SK-N-SH (cell line): ENCODE measurements at regions not wholly inside any gene's neighbourhood (a gene's known extent, or its start where the extent isn't known, plus 50 kb on each side); places are given as distances from the start of the nearest gene placed in this dataset.

Experiments
- CTCF ChIA-PET: fragments of 300-600, 350-600 bp; formaldehyde crosslinking; extraction: SDS; loops from one replicate; lab custom pipeline; 2021; lab: Yijun Ruan, JAX
- POLR2A ChIA-PET: fragments of 350-600 bp; sonication (Branson Sonifier 250); formaldehyde crosslinking; extraction: SDS; loops from one replicate; lab custom pipeline; 2020; ENCODE audit warnings: antibody characterized with exemption, inconsistent platforms; lab: Yijun Ruan, JAX
- DNase-seq: peaks from one replicate; pipeline ENCODE4 v3.0.0; 2012
- H2AFZ ChIP-seq: fragments of 200-600 bp; sonication (generic); 2 replicates; pipeline ENCODE4 v1.8.1; 2016; ENCODE audit warnings: antibody characterized with exemption, mild to moderate bottlenecking, low read depth
- H3F3A ChIP-seq: fragments of 200-600 bp; sonication (generic); replicated peaks from 2 replicates; pipeline ENCODE3; 2016; ENCODE audit warnings: antibody characterized with exemption, mild to moderate bottlenecking; ENCODE audit not compliant: insufficient read depth
- H3K27ac ChIP-seq, 2 experiments: fragments of 200-500 bp in 1 of 2; fragments of 200-600 bp in 1 of 2; sonication (Bioruptor generic) in 1 of 2; sonication (generic), shearing (Covaris generic) in 1 of 2; 2 replicates each; pipeline versions ENCODE4 v1.5.1 to v1.6.1; 2014 to 2016; ENCODE audit warnings: low read depth in 2 of 2, inconsistent platforms in 1 of 2, low read length in 1 of 2, mild to moderate bottlenecking in 1 of 2, mixed read lengths in 1 of 2
- H3K27me3 ChIP-seq: fragments of 200-600 bp; sonication (generic), shearing (Covaris generic); 2 replicates; pipeline ENCODE4 v1.6.1; 2016; ENCODE audit warnings: mixed run types; ENCODE audit not compliant: insufficient read depth
- H3K36me3 ChIP-seq, 2 experiments: fragments of 200-500 bp in 1 of 2; fragments of 200-600 bp in 1 of 2; sonication (Bioruptor generic) in 1 of 2; sonication (generic) in 1 of 2; replicated peaks in 1 of 2; 2 replicates each; pipeline versions ENCODE3 to v1.5.1; 2014 to 2016; ENCODE audit warnings: low read length in 1 of 2, mild to moderate bottlenecking in 1 of 2; ENCODE audit not compliant: insufficient read depth in 2 of 2, control insufficient read depth in 1 of 2
- H3K4me1 ChIP-seq, 2 experiments: fragments of 200-500 bp in 1 of 2; fragments of 200-600 bp in 1 of 2; sonication (Bioruptor generic) in 1 of 2; sonication (generic), shearing (Covaris generic) in 1 of 2; 2 replicates each; pipeline versions ENCODE4 v1.5.1 to v1.6.1; 2014 to 2016; ENCODE audit warnings: low read depth in 1 of 2, low read length in 1 of 2, mixed run types in 1 of 2; ENCODE audit not compliant: insufficient read depth in 2 of 2, control insufficient read depth in 1 of 2
- H3K4me2 ChIP-seq: fragments of 200-600 bp; sonication (generic), shearing (Covaris generic); 2 replicates; pipeline ENCODE4 v1.6.1; 2017; ENCODE audit warnings: mixed run types
- H3K4me3 ChIP-seq, 2 experiments: fragments of 200-500 bp in 1 of 2; fragments of 200-600 bp in 1 of 2; sonication (Bioruptor generic) in 1 of 2; sonication (generic), shearing (Covaris generic) in 1 of 2; 2 replicates each; pipeline versions ENCODE4 v1.5.1 to v1.8.1; 2014 to 2016; ENCODE audit warnings: low read depth in 2 of 2, inconsistent platforms in 1 of 2, low read length in 1 of 2, mild to moderate bottlenecking in 1 of 2, mixed read lengths in 1 of 2, moderate library complexity in 1 of 2
- H3K79me2 ChIP-seq: fragments of 200-600 bp; sonication (generic); 2 replicates; pipeline ENCODE4 v1.8.1; 2017; ENCODE audit warnings: mild to moderate bottlenecking; ENCODE audit not compliant: insufficient read depth
- H3K9ac ChIP-seq: fragments of 200-600 bp; sonication (generic); 2 replicates; pipeline ENCODE4 v1.6.1; 2017; ENCODE audit warnings: mixed run types
- H3K9me2 ChIP-seq: fragments of 200-600 bp; sonication (generic); 2 replicates; pipeline ENCODE4 v1.6.1; 2017; ENCODE audit warnings: mixed run types
- H3K9me3 ChIP-seq: fragments of 200-600 bp; sonication (generic); 2 replicates; pipeline ENCODE4 v1.6.1; 2017; ENCODE audit warnings: mixed run types, mild to moderate bottlenecking, moderate library complexity
- H4K20me1 ChIP-seq: fragments of 200-600 bp; sonication (generic); 2 replicates; pipeline ENCODE4 v1.6.1; 2017; ENCODE audit warnings: mild to moderate bottlenecking, mixed run types; ENCODE audit not compliant: insufficient read depth
- ELF1 ChIP-seq: IDR thresholded peaks from 2 replicates; pipeline ENCODE4 v1.4.0; 2012
- FOSL2 ChIP-seq: IDR thresholded peaks from 2 replicates; pipeline ENCODE4 v1.4.0; 2012; ENCODE audit warnings: low read depth, mild to moderate bottlenecking, moderate library complexity, borderline replicate concordance
- FOXJ3 ChIP-seq: sonication (generic); formaldehyde crosslinking; IDR thresholded peaks from 2 replicates; pipeline ENCODE4 v1.5.1; 2020; ENCODE audit warnings: mild to moderate bottlenecking, missing genetic modification reagents
- GABPA ChIP-seq: IDR thresholded peaks from 2 replicates; pipeline ENCODE4 v1.4.0; 2012; ENCODE audit warnings: low read depth, mild to moderate bottlenecking
- JUND ChIP-seq: IDR thresholded peaks from 2 replicates; pipeline ENCODE4 v1.4.0; 2012
- MEF2A ChIP-seq: IDR thresholded peaks from 2 replicates; pipeline ENCODE4 v1.4.0; 2012; ENCODE audit warnings: low read depth, borderline replicate concordance
- NFIC ChIP-seq: IDR thresholded peaks from 2 replicates; pipeline ENCODE4 v1.4.0; 2012; ENCODE audit warnings: borderline replicate concordance
- NRF1 ChIP-seq: IDR thresholded peaks from 2 replicates; pipeline ENCODE4 v1.6.1; 2012; ENCODE audit warnings: low read depth, mild to moderate bottlenecking, low read length
- RAD21 ChIP-seq: IDR thresholded peaks from 2 replicates; pipeline ENCODE4 v1.6.1; 2012; ENCODE audit warnings: mild to moderate bottlenecking, low read length
- RCOR1 ChIP-seq: fragments of 150-350 bp; IDR thresholded peaks from 2 replicates; pipeline ENCODE4 v1.6.1; 2017; ENCODE audit warnings: antibody characterized with exemption, low read length
- RXRA ChIP-seq: IDR thresholded peaks from 2 replicates; pipeline ENCODE4 v1.4.0; 2012; ENCODE audit warnings: low read depth, mild to moderate bottlenecking, borderline replicate concordance
- SMC3 ChIP-seq: IDR thresholded peaks from 2 replicates; pipeline ENCODE4 v1.6.1; 2012; ENCODE audit warnings: low read depth, low read length, improper control_type of control experiment
- TCF12 ChIP-seq: IDR thresholded peaks from 2 replicates; pipeline ENCODE4 v1.4.0; 2012
- WGBS: methylation state at CpG from one replicate; pipeline ENCODE4 v1.1.6; 2017; ENCODE audit warnings: low lambda C conversion rate; 5-methylcytosine and 5-hydroxymethylcytosine counted together
- TF ChIP-seq, protein P1 (sequence below): fragments of 150-350 bp; IDR thresholded peaks from 2 replicates; pipeline ENCODE4 v1.6.1; 2017; ENCODE audit warnings: antibody characterized with exemption, low read length, low read depth, borderline replicate concordance
- TF ChIP-seq, protein P2 (sequence below): IDR thresholded peaks from 2 replicates; pipeline ENCODE4 v1.4.0; 2012; ENCODE audit warnings: low read depth
- TF ChIP-seq, protein P3 (sequence below): fragments of 150-350 bp; IDR thresholded peaks from 2 replicates; pipeline ENCODE4 v1.6.1; 2016; ENCODE audit warnings: mild to moderate bottlenecking, low read depth, low read length

DNA sequence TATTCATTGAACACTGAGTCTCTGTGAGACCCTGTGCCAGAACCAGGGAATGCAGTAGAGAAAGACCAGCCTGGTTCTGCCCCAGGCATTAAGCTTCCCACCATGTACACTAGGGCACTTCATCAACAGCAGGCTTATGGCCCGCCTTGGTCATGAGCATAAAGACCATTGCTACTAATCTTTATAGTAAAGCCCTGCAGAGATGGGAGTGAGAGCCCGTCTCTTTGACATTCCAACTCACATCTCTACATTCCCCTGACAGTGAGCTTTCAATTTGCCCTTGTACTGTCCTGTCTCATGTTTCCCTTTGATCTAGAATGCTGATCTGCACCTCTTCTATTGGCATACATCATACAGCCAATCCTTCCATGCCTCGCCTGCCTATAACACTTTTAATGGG, 211.8 kb upstream of the ARL4C start:
- Histone ChIP-seq H3K79me2 (no peaks in the 10 kb centered on the region), H3K9ac (no peak overlapping the region), H3F3A (no peaks in the 10 kb centered on the region), H3K27me3 (no peaks in the 10 kb centered on the region), H2AFZ (no peak overlapping the region), H3K4me1 (no peaks in the 10 kb centered on the region), H3K4me3 (no peak overlapping the region), H3K9me2 (no peaks in the 10 kb centered on the region), H3K27ac (no peak overlapping the region), H4K20me1 (no peaks in the 10 kb centered on the region), H3K36me3 (no peaks in the 10 kb centered on the region), H3K4me2 (no peak overlapping the region), H3K9me3 (no peaks in the 10 kb centered on the region)
- ChIA-PET POLR2A (no interaction called here), CTCF (no interaction called here)
- DNase-seq: no peak
- TF ChIP-seq JUND: no peak
- TF ChIP-seq, protein P1, sequence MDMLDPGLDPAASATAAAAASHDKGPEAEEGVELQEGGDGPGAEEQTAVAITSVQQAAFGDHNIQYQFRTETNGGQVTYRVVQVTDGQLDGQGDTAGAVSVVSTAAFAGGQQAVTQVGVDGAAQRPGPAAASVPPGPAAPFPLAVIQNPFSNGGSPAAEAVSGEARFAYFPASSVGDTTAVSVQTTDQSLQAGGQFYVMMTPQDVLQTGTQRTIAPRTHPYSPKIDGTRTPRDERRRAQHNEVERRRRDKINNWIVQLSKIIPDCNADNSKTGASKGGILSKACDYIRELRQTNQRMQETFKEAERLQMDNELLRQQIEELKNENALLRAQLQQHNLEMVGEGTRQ: no peak
- no peak for TF ChIP-seq FOSL2
- TF ChIP-seq MEF2A: no peak
- no peak for TF ChIP-seq TCF12
- no peak for TF ChIP-seq NRF1
- 71% methylated on average over 3 of the region's 3 CpGs for WGBS

DNA sequence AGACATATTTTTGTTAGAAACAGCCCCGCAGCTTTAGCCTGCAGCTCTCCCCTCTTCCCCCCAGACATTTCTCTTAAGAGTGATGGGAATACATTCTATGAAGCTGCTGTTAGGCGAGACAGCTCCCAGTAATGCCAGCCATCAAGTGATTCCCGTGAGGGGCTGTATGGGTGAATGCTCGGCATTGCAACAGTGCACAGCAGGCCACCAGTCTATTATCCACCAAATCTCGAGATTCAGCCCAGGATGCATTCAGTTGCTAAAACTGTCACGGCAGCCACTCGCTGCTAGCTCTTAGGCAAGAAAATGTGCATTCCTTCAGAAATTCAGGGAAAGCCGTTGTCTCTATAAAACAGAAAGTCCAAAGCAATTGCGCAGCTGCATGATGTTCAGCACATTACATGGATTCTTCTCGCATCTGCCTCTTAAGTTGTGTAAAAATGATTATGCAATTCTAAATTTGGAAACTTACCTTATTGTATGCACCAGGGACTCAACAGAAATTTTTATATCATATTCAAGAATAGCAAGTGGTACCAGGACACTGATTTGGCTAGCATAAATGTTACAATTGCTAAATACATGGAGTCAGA, 211.3 kb upstream of the ARL4C start:
- CTCF ChIA-PET: no interaction called here
- WGBS: 79% methylated on average over 10 of the region's 10 CpGs
- no peak overlapping the region for H3K4me3 ChIP-seq

More for the DNA sequence above, 211.3 kb upstream of the ARL4C start:
- Histone ChIP-seq H3K9ac (no peak overlapping the region), H4K20me1 (no peaks in the 10 kb centered on the region), H3F3A (no peaks in the 10 kb centered on the region), H3K79me2 (no peaks in the 10 kb centered on the region), H3K4me1 (no peaks in the 10 kb centered on the region), H3K9me3 (no peaks in the 10 kb centered on the region), H3K4me2 (no peak overlapping the region), H3K27me3 (no peaks in the 10 kb centered on the region), H2AFZ (no peak overlapping the region), H3K27ac (no peak overlapping the region), H3K9me2 (no peaks in the 10 kb centered on the region), H3K36me3 (no peaks in the 10 kb centered on the region)
- POLR2A ChIA-PET: no interaction called here
- DNase-seq: no peak
- no peak for TF ChIP-seq ELF1
- no peak for TF ChIP-seq SMC3
- TF ChIP-seq FOSL2: no peak
- TF ChIP-seq, protein P2, sequence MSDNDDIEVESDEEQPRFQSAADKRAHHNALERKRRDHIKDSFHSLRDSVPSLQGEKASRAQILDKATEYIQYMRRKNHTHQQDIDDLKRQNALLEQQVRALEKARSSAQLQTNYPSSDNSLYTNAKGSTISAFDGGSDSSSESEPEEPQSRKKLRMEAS: no peak
- TF ChIP-seq TCF12: no peak
- TF ChIP-seq RCOR1: no peak
- TF ChIP-seq GABPA: no peak
- TF ChIP-seq FOXJ3 (CRISPR knock-in tag): no peak
- no peak for TF ChIP-seq NFIC
- TF ChIP-seq, protein P1: no peak
- no peak for TF ChIP-seq RAD21
- no peak for TF ChIP-seq RXRA
- TF ChIP-seq, protein P3, sequence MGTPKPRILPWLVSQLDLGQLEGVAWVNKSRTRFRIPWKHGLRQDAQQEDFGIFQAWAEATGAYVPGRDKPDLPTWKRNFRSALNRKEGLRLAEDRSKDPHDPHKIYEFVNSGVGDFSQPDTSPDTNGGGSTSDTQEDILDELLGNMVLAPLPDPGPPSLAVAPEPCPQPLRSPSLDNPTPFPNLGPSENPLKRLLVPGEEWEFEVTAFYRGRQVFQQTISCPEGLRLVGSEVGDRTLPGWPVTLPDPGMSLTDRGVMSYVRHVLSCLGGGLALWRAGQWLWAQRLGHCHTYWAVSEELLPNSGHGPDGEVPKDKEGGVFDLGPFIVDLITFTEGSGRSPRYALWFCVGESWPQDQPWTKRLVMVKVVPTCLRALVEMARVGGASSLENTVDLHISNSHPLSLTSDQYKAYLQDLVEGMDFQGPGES: no peak
- TF ChIP-seq JUND: no peak
